ENCODE measurements at regions not wholly inside any gene's neighbourhood (a gene's known extent, or its start where the extent isn't known, plus 50 kb on each side); places are given as distances from the start of the nearest gene placed in this dataset.

- Histone ChIP-seq H3K36me3 (replicated peaks in 1 of 2; ENCODE audit: control extremely low read depth in 1 of 2, control insufficient read depth in 1 of 2, extremely low read depth in 1 of 2, insufficient read depth in 2 of 2, low read length in 1 of 2) (no peaks in the 10 kb centered on the region), H4K20me1 (ENCODE audit: control insufficient read depth, insufficient read depth, low read length, poor library complexity, severe bottlenecking) (no peaks in the 10 kb centered on the region), H3K27me3 (replicated peaks in 1 of 4; ENCODE audit: control extremely low read depth in 1 of 4, control insufficient read depth in 3 of 4, insufficient read depth in 4 of 4, low read length in 3 of 4) (peaks cover 0 to under 1% (median 0%) of the 10 kb centered on the region in 4 experiments), H3K4me2 (replicated peaks; ENCODE audit: low read depth, low read length, poor library complexity, severe bottlenecking) (no peak overlapping the region), H3K9me3 (ENCODE audit: control extremely low read depth in 1 of 3, control insufficient read depth in 2 of 3, insufficient read depth in 1 of 3, low read length in 2 of 3) (peaks cover 0 to 3% (median 0%) of the 10 kb centered on the region in 3 donors), H3K9ac (ENCODE audit: low read length) (no peak overlapping the region), H3K4me3 (ENCODE audit: control extremely low read depth in 1 of 5, extremely low read depth in 1 of 5, insufficient read depth in 1 of 5, low read depth in 2 of 5, low read length in 4 of 5) (no peak overlapping the region), H3K4me1 (ENCODE audit: control insufficient read depth in 2 of 2, insufficient read depth in 2 of 2, low read length in 2 of 2) (no peaks in the 10 kb centered on the region), H3K79me2 (ENCODE audit: control insufficient read depth, insufficient read depth, low read length) (no peaks in the 10 kb centered on the region), H2AFZ (ENCODE audit: insufficient read depth, low read depth, low read length, poor library complexity, severe bottlenecking) (no peak overlapping the region), H3K27ac (ENCODE audit: low read length in 2 of 2) (no peak overlapping the region)
- no peak for TF ChIP-seq EZH2 (IDR thresholded peaks at IDR 0.05; ENCODE audit: borderline replicate concordance, insufficient read depth, low read depth, low read length, poor library complexity, severe bottlenecking)
- TF ChIP-seq, protein P1, sequence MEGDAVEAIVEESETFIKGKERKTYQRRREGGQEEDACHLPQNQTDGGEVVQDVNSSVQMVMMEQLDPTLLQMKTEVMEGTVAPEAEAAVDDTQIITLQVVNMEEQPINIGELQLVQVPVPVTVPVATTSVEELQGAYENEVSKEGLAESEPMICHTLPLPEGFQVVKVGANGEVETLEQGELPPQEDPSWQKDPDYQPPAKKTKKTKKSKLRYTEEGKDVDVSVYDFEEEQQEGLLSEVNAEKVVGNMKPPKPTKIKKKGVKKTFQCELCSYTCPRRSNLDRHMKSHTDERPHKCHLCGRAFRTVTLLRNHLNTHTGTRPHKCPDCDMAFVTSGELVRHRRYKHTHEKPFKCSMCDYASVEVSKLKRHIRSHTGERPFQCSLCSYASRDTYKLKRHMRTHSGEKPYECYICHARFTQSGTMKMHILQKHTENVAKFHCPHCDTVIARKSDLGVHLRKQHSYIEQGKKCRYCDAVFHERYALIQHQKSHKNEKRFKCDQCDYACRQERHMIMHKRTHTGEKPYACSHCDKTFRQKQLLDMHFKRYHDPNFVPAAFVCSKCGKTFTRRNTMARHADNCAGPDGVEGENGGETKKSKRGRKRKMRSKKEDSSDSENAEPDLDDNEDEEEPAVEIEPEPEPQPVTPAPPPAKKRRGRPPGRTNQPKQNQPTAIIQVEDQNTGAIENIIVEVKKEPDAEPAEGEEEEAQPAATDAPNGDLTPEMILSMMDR (IDR thresholded peaks at IDR 0.05), result no peak
- ATAC-seq (ENCODE audit: low read depth) (no peak), DNase-seq (no peak)
- Mint-ChIP-seq H3K27ac (no peak overlapping the region), H3K9me3 (ENCODE audit: insufficient read depth) (no peaks in the 10 kb centered on the region), H3K27me3 (peaks cover 4% of the 10 kb centered on the region), H3K4me1 (no peaks in the 10 kb centered on the region), H3K4me3 (no peak overlapping the region)
- POLR2A ChIA-PET, result no interaction called here
- CTCF ChIA-PET, result no interaction called here
- intact Hi-C loops (cut with micrococcal nuclease), result no loop called here
Measured at GRCh38 chr5:114062932-114063867, 298.7 kb upstream of the KCNN2 start.

GRCh38 chr5:114065912-114066311 lies 296.0 kb upstream of the KCNN2 start:
- POLR2A ChIA-PET, result no interaction called here

More at GRCh38 chr5:114065912-114066311, 296.0 kb upstream of the KCNN2 start:
- no peak overlapping the region for H2AFZ ChIP-seq (ENCODE audit: insufficient read depth, low read depth, low read length, poor library complexity, severe bottlenecking)
- no peak for ATAC-seq (ENCODE audit: low read depth)
- no peak overlapping the region for H3K4me3 ChIP-seq (ENCODE audit: control extremely low read depth in 1 of 5, extremely low read depth in 1 of 5, insufficient read depth in 1 of 5, low read depth in 2 of 5, low read length in 4 of 5)
- no peak overlapping the region for H3K9ac ChIP-seq (ENCODE audit: low read length)
- no peaks in the 10 kb centered on the region for H3K79me2 ChIP-seq (ENCODE audit: control insufficient read depth, insufficient read depth, low read length)
- TF ChIP-seq, protein P1 (IDR thresholded peaks at IDR 0.05), result no peak
- TF ChIP-seq EZH2 (IDR thresholded peaks at IDR 0.05; ENCODE audit: borderline replicate concordance, insufficient read depth, low read depth, low read length, poor library complexity, severe bottlenecking), result no peak
- no peaks in the 10 kb centered on the region for H3K4me1 ChIP-seq (ENCODE audit: control insufficient read depth in 2 of 2, insufficient read depth in 2 of 2, low read length in 2 of 2)
- H3K9me3 Mint-ChIP-seq (ENCODE audit: insufficient read depth), result no peaks in the 10 kb centered on the region
- CTCF ChIA-PET, result no interaction called here
- no peaks in the 10 kb centered on the region for H3K9me3 ChIP-seq (ENCODE audit: control extremely low read depth in 1 of 3, control insufficient read depth in 2 of 3, insufficient read depth in 1 of 3, low read length in 2 of 3)
- H3K36me3 ChIP-seq (replicated peaks in 1 of 2; ENCODE audit: control extremely low read depth in 1 of 2, control insufficient read depth in 1 of 2, extremely low read depth in 1 of 2, insufficient read depth in 2 of 2, low read length in 1 of 2), result no peaks in the 10 kb centered on the region
- intact Hi-C loops (cut with micrococcal nuclease), result no loop called here
- no peaks in the 10 kb centered on the region for H4K20me1 ChIP-seq (ENCODE audit: control insufficient read depth, insufficient read depth, low read length, poor library complexity, severe bottlenecking)
- no peaks in the 10 kb centered on the region for H3K27me3 ChIP-seq (replicated peaks in 1 of 4; ENCODE audit: control extremely low read depth in 1 of 4, control insufficient read depth in 3 of 4, insufficient read depth in 4 of 4, low read length in 3 of 4)
- DNase-seq, result no peak
- H3K27ac Mint-ChIP-seq, result no peak overlapping the region
- no peaks in the 10 kb centered on the region for H3K4me1 Mint-ChIP-seq
- no peak overlapping the region for H3K27ac ChIP-seq (ENCODE audit: low read length in 2 of 2)
- H3K4me2 ChIP-seq (replicated peaks; ENCODE audit: low read depth, low read length, poor library complexity, severe bottlenecking), result no peak overlapping the region
- no peaks in the 10 kb centered on the region for H3K27me3 Mint-ChIP-seq
- H3K4me3 Mint-ChIP-seq, result no peak overlapping the region
- 83% methylated on average over 1 of the region's 1 CpG for WGBS (ENCODE audit: insufficient coverage)

All from B cell (primary cell).